NCI-H128 (cell line): ENCODE measurements at regions not wholly inside any gene's neighbourhood (a gene's known extent, or its start where the extent isn't known, plus 50 kb on each side); places are given as distances from the start of the nearest gene placed in this dataset.

Source experiments
- DNase-seq: peaks from one replicate; lab custom pipeline; 2025; ENCODE audit not compliant: unreplicated experiment; lab: John Stamatoyannopoulos, UW

- DNase-seq = no peak
Observed at GRCh38 chr10:64067859-64068258, 546.7 kb downstream of the REEP3 start.

- no peak for DNase-seq
Observed at GRCh38 chr10:64070241-64070640, 549.0 kb downstream of the REEP3 start.

GRCh38 chr10:64071218-64071617, 550.0 kb downstream of the REEP3 start:
- no peak for DNase-seq

- DNase-seq = no peak
Observed at GRCh38 chr10:64075604-64076003, 554.4 kb downstream of the REEP3 start.

GRCh38 chr10:64076322-64076940, 555.2 kb downstream of the REEP3 start:
- no peak for DNase-seq

- no peak for DNase-seq
Observed at GRCh38 chr10:64079341-64079740, 558.1 kb downstream of the REEP3 start.

GRCh38 chr10:64080071-64080470, 558.9 kb downstream of the REEP3 start:
- no peak for DNase-seq

- DNase-seq = no peak
Observed at GRCh38 chr10:64081947-64082482, 560.8 kb downstream of the REEP3 start.

GRCh38 chr10:64086083-64086767, 565.0 kb downstream of the REEP3 start:
- no peak for DNase-seq

- DNase-seq = no peak
Observed at GRCh38 chr10:64089648-64090047, 568.4 kb downstream of the REEP3 start.

- no peak for DNase-seq
Observed at GRCh38 chr10:64090865-64091264, 569.7 kb downstream of the REEP3 start.

- DNase-seq = no peak
Observed at GRCh38 chr10:64091897-64092296, 570.7 kb downstream of the REEP3 start.

- no peak for DNase-seq
Observed at GRCh38 chr10:64093304-64093703, 572.1 kb downstream of the REEP3 start.

GRCh38 chr10:64093946-64094535, 572.8 kb downstream of the REEP3 start:
- DNase-seq = no peak

- no peak for DNase-seq
Observed at GRCh38 chr10:64096941-64097340, 575.7 kb downstream of the REEP3 start.

- no peak for DNase-seq
Observed at GRCh38 chr10:64097391-64098122, 576.4 kb downstream of the REEP3 start.

- DNase-seq = no peak
Observed at GRCh38 chr10:64098994-64099393, 577.8 kb downstream of the REEP3 start.

- DNase-seq = no peak
Observed at GRCh38 chr10:64101606-64102263, 580.5 kb downstream of the REEP3 start.

GRCh38 chr10:64102264-64102633, 581.0 kb downstream of the REEP3 start:
- no peak for DNase-seq

- DNase-seq = no peak
Observed at GRCh38 chr10:64102916-64103315, 581.7 kb downstream of the REEP3 start.
